Fibroblast of mammary gland (primary cell): ENCODE measurements at regions not wholly inside any gene's neighbourhood (a gene's known extent, or its start where the extent isn't known, plus 50 kb on each side); places are given as distances from the start of the nearest gene placed in this dataset.

ENCODE experiments used
- DNase-seq: peaks from one replicate; pipeline ENCODE4 v3.0.0-alpha.2; 2010; ENCODE audit warnings: low read depth
- H3K4me3 ChIP-seq: 2 replicates; pipeline ENCODE4 v1.5.1; 2011; ENCODE audit warnings: low read depth, mild to moderate bottlenecking, low read length, moderate library complexity; ENCODE audit not compliant: control insufficient read depth
- TF ChIP-seq, protein P1 (sequence below): conservative IDR thresholded peaks from 2 replicates; pipeline ENCODE4 v1.5.1; 2011; ENCODE audit warnings: low read depth, low read length, inconsistent platforms; ENCODE audit not compliant: control insufficient read depth, insufficient read depth

- DNase-seq, result peak; percentile 53
- no peak overlapping the region for H3K4me3 ChIP-seq
- TF ChIP-seq, protein P1, sequence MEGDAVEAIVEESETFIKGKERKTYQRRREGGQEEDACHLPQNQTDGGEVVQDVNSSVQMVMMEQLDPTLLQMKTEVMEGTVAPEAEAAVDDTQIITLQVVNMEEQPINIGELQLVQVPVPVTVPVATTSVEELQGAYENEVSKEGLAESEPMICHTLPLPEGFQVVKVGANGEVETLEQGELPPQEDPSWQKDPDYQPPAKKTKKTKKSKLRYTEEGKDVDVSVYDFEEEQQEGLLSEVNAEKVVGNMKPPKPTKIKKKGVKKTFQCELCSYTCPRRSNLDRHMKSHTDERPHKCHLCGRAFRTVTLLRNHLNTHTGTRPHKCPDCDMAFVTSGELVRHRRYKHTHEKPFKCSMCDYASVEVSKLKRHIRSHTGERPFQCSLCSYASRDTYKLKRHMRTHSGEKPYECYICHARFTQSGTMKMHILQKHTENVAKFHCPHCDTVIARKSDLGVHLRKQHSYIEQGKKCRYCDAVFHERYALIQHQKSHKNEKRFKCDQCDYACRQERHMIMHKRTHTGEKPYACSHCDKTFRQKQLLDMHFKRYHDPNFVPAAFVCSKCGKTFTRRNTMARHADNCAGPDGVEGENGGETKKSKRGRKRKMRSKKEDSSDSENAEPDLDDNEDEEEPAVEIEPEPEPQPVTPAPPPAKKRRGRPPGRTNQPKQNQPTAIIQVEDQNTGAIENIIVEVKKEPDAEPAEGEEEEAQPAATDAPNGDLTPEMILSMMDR, result peak; percentile 71
Observed at GRCh38 chr17:5706577-5707210, 122.4 kb upstream of the NLRP1 start.

DNA sequence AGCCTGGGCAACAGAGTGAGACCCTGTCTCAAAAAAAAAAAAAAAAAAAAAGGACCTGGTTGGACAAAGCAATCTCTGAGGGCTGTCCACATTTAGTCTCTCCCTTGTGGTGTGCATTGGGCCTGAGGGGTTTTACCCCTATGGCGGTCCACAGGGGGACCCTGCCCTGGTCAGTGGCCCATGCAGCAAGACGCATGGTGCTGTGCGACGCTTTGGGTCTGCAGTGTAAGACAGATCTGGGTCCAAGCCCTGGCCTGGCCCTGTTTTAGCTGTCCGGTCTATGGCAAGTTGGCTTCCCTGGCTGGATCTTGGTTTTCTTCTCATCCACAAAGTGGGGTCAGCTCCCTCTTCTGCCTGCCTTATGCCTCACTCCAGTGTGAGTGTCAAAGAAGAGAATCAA, 123.2 kb upstream of the NLRP1 start:
- H3K4me3 ChIP-seq, result no peak overlapping the region
- TF ChIP-seq, protein P1, result no peak
- DNase-seq, result no peak

- TF ChIP-seq, protein P1, result no peak
- no peak for DNase-seq
- no peak overlapping the region for H3K4me3 ChIP-seq
Observed at GRCh38 chr17:5708344-5708743, 124.0 kb upstream of the NLRP1 start.

DNA sequence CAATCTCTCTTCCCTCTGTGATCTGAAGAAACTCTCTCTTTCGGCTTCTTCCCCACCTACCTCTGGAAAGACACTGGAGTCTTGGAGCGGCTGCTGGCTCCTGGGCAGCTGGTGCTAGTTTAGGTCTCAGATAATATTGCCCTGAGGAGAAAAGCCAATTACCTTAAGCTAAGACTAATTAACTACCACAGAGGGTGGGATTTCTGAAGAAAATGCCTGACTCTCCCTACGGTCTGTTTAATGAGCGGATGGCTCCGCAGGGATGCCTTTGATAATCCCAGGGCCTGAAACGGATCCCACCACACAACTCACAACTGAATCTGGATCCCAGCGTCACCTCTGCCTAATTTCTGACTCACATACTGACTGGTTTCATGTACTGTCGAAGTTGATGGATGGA, 127.0 kb upstream of the NLRP1 start:
- TF ChIP-seq, protein P1, result no peak
- no peak for DNase-seq
- H3K4me3 ChIP-seq, result no peak overlapping the region

DNA sequence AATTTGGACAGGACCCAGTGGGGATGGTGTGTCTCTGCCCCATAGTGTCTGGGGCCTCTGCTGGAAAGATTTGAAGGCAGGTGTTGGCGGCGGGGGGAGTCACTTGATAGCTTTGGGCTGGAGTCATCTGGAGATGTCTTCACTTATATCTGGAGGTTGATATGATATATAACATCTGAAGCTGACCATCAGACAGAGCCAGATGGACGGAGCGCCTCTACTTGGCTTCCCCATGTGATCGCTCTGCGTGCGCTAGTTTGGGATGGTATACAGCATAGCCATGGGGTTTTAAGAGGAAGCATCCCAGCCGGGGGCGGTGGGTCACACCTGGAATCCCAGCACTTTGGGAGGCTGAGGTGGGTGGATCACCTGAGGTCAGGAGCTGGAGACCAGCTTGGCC, 130.7 kb upstream of the NLRP1 start:
- H3K4me3 ChIP-seq, result no peak overlapping the region
- TF ChIP-seq, protein P1, result no peak
- DNase-seq, result no peak

- DNase-seq, result no peak
- TF ChIP-seq, protein P1, result no peak
- H3K4me3 ChIP-seq, result no peak overlapping the region
Observed at GRCh38 chr17:5715478-5715877, 131.2 kb upstream of the NLRP1 start.

- H3K4me3 ChIP-seq, result no peak overlapping the region
- TF ChIP-seq, protein P1, result no peak
- DNase-seq, result no peak
Observed at GRCh38 chr17:5718726-5719125, 134.4 kb upstream of the NLRP1 start.
